GM12873 (cell line): ENCODE measurements at regions not wholly inside any gene's neighbourhood (a gene's known extent, or its start where the extent isn't known, plus 50 kb on each side); places are given as distances from the start of the nearest gene placed in this dataset.

ENCODE experiments used
- CTCF ChIP-seq: IDR thresholded peaks from 2 replicates; pipeline ENCODE4 v1.5.1; 2012; ENCODE audit warnings: low read depth, mild to moderate bottlenecking, moderate library complexity, low read length, control low read depth; ENCODE audit not compliant: insufficient read depth; ENCODE audit errors: missing control alignments

- no peak for TF ChIP-seq CTCF
Observed at GRCh38 chr6:90790696-90791095, 203.8 kb upstream of the MAP3K7 start.

GRCh38 chr6:90790058-90790457 is 203.2 kb upstream of the MAP3K7 start:
- TF ChIP-seq CTCF: no peak

- TF ChIP-seq CTCF: no peak
Observed at GRCh38 chr6:90788781-90789180, 201.9 kb upstream of the MAP3K7 start.

- TF ChIP-seq CTCF: no peak
Observed at GRCh38 chr6:90787446-90787845, 200.6 kb upstream of the MAP3K7 start.

- no peak for TF ChIP-seq CTCF
Observed at GRCh38 chr6:90780778-90781177, 193.9 kb upstream of the MAP3K7 start.

- TF ChIP-seq CTCF: no peak
Observed at GRCh38 chr6:90780141-90780540, 193.3 kb upstream of the MAP3K7 start.

GRCh38 chr6:90778417-90779203 is 191.7 kb upstream of the MAP3K7 start:
- no peak for TF ChIP-seq CTCF
